A549 (cell line): ENCODE measurements at regions not wholly inside any gene's neighbourhood (a gene's known extent, or its start where the extent isn't known, plus 50 kb on each side); places are given as distances from the start of the nearest gene placed in this dataset.

Experiments
- ATAC-seq, 2 experiments: fragments of 200-7000 bp in 1 of 2; fragments of >200 bp in 1 of 2; cut with Nextera tagmentation in 1 of 2; cut with Tn5 transposase in 1 of 2; 3 replicates each; pipeline versions ENCODE4 v1.8.0 to v1.9.1; 2018 to 2020; ENCODE audit warnings: mild to moderate bottlenecking in 1 of 2, moderate library complexity in 1 of 2
- CTCF ChIA-PET: fragments of 300-600 bp; sonication (Branson Sonifier 250); formaldehyde crosslinking; extraction: SDS; loops from one replicate; lab custom pipeline; 2021; ENCODE audit warnings: antibody characterized with exemption, inconsistent platforms; lab: Yijun Ruan, JAX
- POLR2A ChIA-PET: fragments of 350-600 bp; formaldehyde crosslinking; extraction: SDS; loops from one replicate; lab custom pipeline; 2021; ENCODE audit warnings: antibody characterized with exemption, inconsistent platforms; lab: Yijun Ruan, JAX
- DNase-seq, 2 experiments: peaks; one replicate each; pipeline versions ENCODE4 v3.0.0 to v3.0.0-alpha.2; 2011 to 2016; ENCODE audit warnings: low read depth in 1 of 2, low spot score in 1 of 2
- FAIRE-seq: peaks from 2 replicates; lab custom pipeline; 2011; peaks lifted over from hg19 to GRCh38; lab: Jason Lieb, UNC
- H3K27ac ChIP-seq, 2 experiments: fragments of >200 bp; sonication (Bioruptor Twin); formaldehyde crosslinking; 3 replicates each; pipeline ENCODE4 v1.5.1; 2016 to 2017
- H3K4me1 ChIP-seq: fragments of >200 bp; sonication (Bioruptor Twin); formaldehyde crosslinking; 3 replicates; pipeline ENCODE4 v1.6.1; 2016
- H3K4me2 ChIP-seq: fragments of >200 bp; sonication (Bioruptor Twin); formaldehyde crosslinking; 3 replicates; pipeline ENCODE4 v1.6.1; 2016
- H3K4me3 ChIP-seq: fragments of >200 bp; sonication (Bioruptor Twin); formaldehyde crosslinking; 3 replicates; pipeline ENCODE4 v1.5.1; 2016
- H3K9me3 ChIP-seq: fragments of >200 bp; sonication (Bioruptor Twin); formaldehyde crosslinking; 3 replicates; pipeline ENCODE4 v1.6.1; 2016
- BHLHE40 ChIP-seq: IDR thresholded peaks from 2 replicates; pipeline ENCODE4 v1.6.1; 2012; ENCODE audit warnings: low read depth, low read length, inconsistent platforms
- CBX8 ChIP-seq: fragments of 200-600 bp; sonication (generic); IDR thresholded peaks from 2 replicates; pipeline ENCODE4 v1.6.1; 2016
- CEBPB ChIP-seq, 2 experiments: fragments of >200 bp in 1 of 2; sonication (Bioruptor Twin) in 1 of 2; formaldehyde crosslinking in 1 of 2; IDR thresholded peaks; 2 replicates each; pipeline ENCODE4 v1.6.1; 2012 to 2016
- CHD4 ChIP-seq: fragments of 200-600 bp; sonication (generic); IDR thresholded peaks from 2 replicates; pipeline ENCODE4 v1.6.1; 2016; ENCODE audit warnings: antibody characterized with exemption, mild to moderate bottlenecking, borderline replicate concordance
- EHMT2 ChIP-seq: fragments of 200-600 bp; sonication (generic); IDR thresholded peaks from 2 replicates; pipeline ENCODE4 v1.6.1; 2016; ENCODE audit warnings: antibody characterized with exemption, low read depth, mild to moderate bottlenecking, moderate library complexity
- EP300 ChIP-seq, 2 experiments: fragments of >200 bp; sonication (Bioruptor Twin); formaldehyde crosslinking; IDR thresholded peaks; 2 replicates in 1 of 2; 3 replicates in 1 of 2; pipeline ENCODE4 v1.6.1; 2016 to 2017
- FOSB ChIP-seq: fragments of 250-450 bp; sonication (Bioruptor Pico); IDR thresholded peaks from 2 replicates; pipeline ENCODE4 v1.5.0; 2020; ENCODE audit warnings: mild to moderate bottlenecking, moderate library complexity
- FOSL2 ChIP-seq, 2 experiments: fragments of 450-650 bp in 1 of 2; fragments of >200 bp in 1 of 2; sonication (Bioruptor Twin) in 1 of 2; formaldehyde crosslinking; IDR thresholded peaks; 2 replicates each; pipeline versions ENCODE4 v1.5.0 to v1.6.1; 2016 to 2020; ENCODE audit warnings: mild to moderate bottlenecking in 1 of 2, moderate library complexity in 1 of 2
- GATA3 ChIP-seq: IDR thresholded peaks from 2 replicates; pipeline ENCODE4 v1.6.1; 2012; ENCODE audit warnings: borderline replicate concordance
- HDAC2 ChIP-seq: fragments of 200-600 bp; sonication (generic); IDR thresholded peaks from 2 replicates; pipeline ENCODE4 v1.6.1; 2016
- HEYL ChIP-seq: fragments of 250-450 bp; sonication (Bioruptor Pico); IDR thresholded peaks from 2 replicates; pipeline ENCODE4 v1.8.0; 2021; ENCODE audit warnings: mild to moderate bottlenecking, moderate library complexity
- HOXA7 ChIP-seq: fragments of 250-450 bp; sonication (Bioruptor Pico); IDR thresholded peaks from 2 replicates; pipeline ENCODE4 v1.5.0; 2020; ENCODE audit warnings: mild to moderate bottlenecking, moderate library complexity
- HOXB13 ChIP-seq: fragments of 250-450 bp; sonication (Bioruptor Pico); IDR thresholded peaks from 2 replicates; pipeline ENCODE4 v1.5.0; 2020; ENCODE audit warnings: low read depth, mild to moderate bottlenecking, moderate library complexity
- HOXB5 ChIP-seq: fragments of 250-450 bp; sonication (Bioruptor Pico); IDR thresholded peaks from 2 replicates; pipeline ENCODE4 v1.5.0; 2020; ENCODE audit warnings: mild to moderate bottlenecking, moderate library complexity
- JUN ChIP-seq, 2 experiments: fragments of >200 bp; sonication (Bioruptor Twin); formaldehyde crosslinking; IDR thresholded peaks; 2 replicates in 1 of 2; 3 replicates in 1 of 2; pipeline ENCODE4 v1.6.1; 2016 to 2017
- KDM1A ChIP-seq: fragments of 200-600 bp; sonication (generic); IDR thresholded peaks from 2 replicates; pipeline ENCODE4 v1.6.1; 2016; ENCODE audit warnings: low read depth, mild to moderate bottlenecking
- KDM5A ChIP-seq: fragments of 200-600 bp; sonication (generic); IDR thresholded peaks from 2 replicates; pipeline ENCODE4 v1.6.1; 2016; ENCODE audit warnings: antibody characterized with exemption, mild to moderate bottlenecking
- MAFK ChIP-seq: fragments of 450-650 bp; IDR thresholded peaks from 2 replicates; pipeline ENCODE4 v1.6.1; 2014; ENCODE audit not compliant: partially characterized antibody
- PHF8 ChIP-seq: fragments of 200-600 bp; sonication (generic); IDR thresholded peaks from 2 replicates; pipeline ENCODE4 v1.6.1; 2016; ENCODE audit warnings: low read depth, mild to moderate bottlenecking, antibody characterized with exemption, moderate library complexity, borderline replicate concordance
- POLR2A ChIP-seq: IDR thresholded peaks from 2 replicates; pipeline ENCODE4 v1.6.1; 2012; ENCODE audit warnings: mild to moderate bottlenecking, low read length
- POLR2AphosphoS2 ChIP-seq: conservative IDR thresholded peaks from 2 replicates; pipeline ENCODE4 v1.6.1; 2012; ENCODE audit warnings: low read length, improper control_type of control experiment, inconsistent platforms
- RFX5 ChIP-seq: fragments of 450-650 bp; IDR thresholded peaks from 2 replicates; pipeline ENCODE4 v1.7.1; 2014; ENCODE audit warnings: antibody characterized with exemption, mild to moderate bottlenecking, moderate library complexity
- WGBS: methylation state at CpG from one replicate; pipeline ENCODE4 v1.1.6; 2017; ENCODE audit errors: missing lambda C conversion rate; 5-methylcytosine and 5-hydroxymethylcytosine counted together
- TF ChIP-seq, protein P1 (sequence below): fragments of >200 bp; sonication (Bioruptor Twin); formaldehyde crosslinking; IDR thresholded peaks from 3 replicates; pipeline ENCODE4 v1.5.1; 2016
- TF ChIP-seq, protein P2 (sequence below): fragments of 250-450 bp; sonication (Bioruptor Pico); IDR thresholded peaks from 2 replicates; pipeline ENCODE4 v1.5.0; 2021; ENCODE audit warnings: mild to moderate bottlenecking, moderate library complexity, borderline replicate concordance
- TF ChIP-seq, protein P3 (sequence below): fragments of 200-600 bp; sonication (generic); IDR thresholded peaks from 2 replicates; pipeline ENCODE4 v1.6.1; 2016; ENCODE audit warnings: antibody characterized with exemption, mild to moderate bottlenecking, moderate library complexity
- TF ChIP-seq, protein P4 (sequence below): fragments of 450-650 bp; IDR thresholded peaks from 2 replicates; pipeline ENCODE4 v1.6.1; 2014; ENCODE audit warnings: antibody characterized with exemption

DNA sequence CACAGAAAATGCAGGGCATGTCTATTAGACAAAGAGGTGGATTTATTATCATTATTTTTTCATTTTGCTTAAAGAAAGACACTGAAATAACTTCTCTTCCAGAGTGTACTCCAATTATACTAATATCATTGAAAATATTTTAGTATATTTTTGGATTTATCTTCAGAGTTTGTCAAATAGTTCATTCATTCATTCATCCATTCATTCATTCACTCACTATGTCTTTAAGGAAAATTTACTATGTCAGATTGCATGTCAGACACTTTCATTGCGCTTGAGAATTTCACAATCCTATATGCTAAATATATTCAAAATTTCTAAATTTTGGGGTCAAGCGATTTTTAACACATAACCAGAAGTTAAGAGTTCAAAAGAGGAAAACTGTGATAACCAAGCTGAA, 479.1 kb downstream of the ZEB2 start:
- WGBS, result 74% methylated on average over 2 of the region's 2 CpGs
- H3K9me3 ChIP-seq, result no peaks in the 10 kb centered on the region
- H3K4me3 ChIP-seq, result no peak overlapping the region
- no peak overlapping the region for H3K4me2 ChIP-seq
- DNase-seq, result no peak
- no peak for ATAC-seq
- ChIA-PET CTCF (no interaction called here), POLR2A (no interaction called here)
- no peaks in the 10 kb centered on the region for H3K4me1 ChIP-seq
- FAIRE-seq, result no peak
- TF ChIP-seq, protein P1, sequence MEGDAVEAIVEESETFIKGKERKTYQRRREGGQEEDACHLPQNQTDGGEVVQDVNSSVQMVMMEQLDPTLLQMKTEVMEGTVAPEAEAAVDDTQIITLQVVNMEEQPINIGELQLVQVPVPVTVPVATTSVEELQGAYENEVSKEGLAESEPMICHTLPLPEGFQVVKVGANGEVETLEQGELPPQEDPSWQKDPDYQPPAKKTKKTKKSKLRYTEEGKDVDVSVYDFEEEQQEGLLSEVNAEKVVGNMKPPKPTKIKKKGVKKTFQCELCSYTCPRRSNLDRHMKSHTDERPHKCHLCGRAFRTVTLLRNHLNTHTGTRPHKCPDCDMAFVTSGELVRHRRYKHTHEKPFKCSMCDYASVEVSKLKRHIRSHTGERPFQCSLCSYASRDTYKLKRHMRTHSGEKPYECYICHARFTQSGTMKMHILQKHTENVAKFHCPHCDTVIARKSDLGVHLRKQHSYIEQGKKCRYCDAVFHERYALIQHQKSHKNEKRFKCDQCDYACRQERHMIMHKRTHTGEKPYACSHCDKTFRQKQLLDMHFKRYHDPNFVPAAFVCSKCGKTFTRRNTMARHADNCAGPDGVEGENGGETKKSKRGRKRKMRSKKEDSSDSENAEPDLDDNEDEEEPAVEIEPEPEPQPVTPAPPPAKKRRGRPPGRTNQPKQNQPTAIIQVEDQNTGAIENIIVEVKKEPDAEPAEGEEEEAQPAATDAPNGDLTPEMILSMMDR, result no peak
- TF ChIP-seq HOXB13 (CRISPR knock-in tag), result no peak
- TF ChIP-seq HOXA7 (CRISPR knock-in tag), result no peak
- no peak for TF ChIP-seq CBX8
- TF ChIP-seq KDM5A, result no peak
- TF ChIP-seq POLR2AphosphoS2, result no peak
- TF ChIP-seq CHD4, result no peak
- TF ChIP-seq EHMT2, result no peak
- no peak for TF ChIP-seq FOSB (CRISPR knock-in tag)
- TF ChIP-seq HOXB5 (CRISPR knock-in tag), result no peak
- no peak for TF ChIP-seq GATA3
- no peak for TF ChIP-seq FOSL2 (IDR thresholded peaks at IDR 0.05)
- TF ChIP-seq FOSL2 (CRISPR knock-in tag; IDR thresholded peaks at IDR 0.05), result no peak
- no peak overlapping the region for H3K27ac ChIP-seq

DNA sequence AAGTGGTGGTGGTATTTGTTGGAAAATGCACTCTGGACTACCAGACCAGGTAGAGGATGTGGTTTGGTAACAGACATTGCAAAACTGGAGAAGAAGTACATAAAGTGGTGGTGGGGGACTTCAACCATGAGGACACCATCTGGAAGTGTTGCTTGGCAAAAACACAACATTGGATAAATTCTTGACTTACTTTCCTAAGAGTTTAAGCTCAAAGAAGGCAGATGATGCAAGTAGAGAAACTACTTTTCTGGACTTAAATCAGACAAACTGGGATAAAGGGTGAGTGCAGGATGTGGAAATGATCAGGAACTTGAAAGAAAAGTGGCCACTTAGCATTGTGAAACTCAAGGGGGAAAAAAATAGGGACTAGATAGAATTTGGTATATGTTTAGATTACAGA, 487.4 kb downstream of the ZEB2 start:
- ATAC-seq (no peak), FAIRE-seq (no peak), DNase-seq (no peak)
- no peaks in the 10 kb centered on the region for H3K9me3 ChIP-seq
- ChIA-PET CTCF (no interaction called here), POLR2A (no interaction called here)
- H3K27ac ChIP-seq, result no peak overlapping the region
- no peak overlapping the region for H3K4me2 ChIP-seq
- H3K4me1 ChIP-seq, result no peaks in the 10 kb centered on the region
- H3K4me3 ChIP-seq, result no peak overlapping the region
- no peak for TF ChIP-seq BHLHE40
- no peak for TF ChIP-seq GATA3
- no peak for TF ChIP-seq RFX5
- no peak for TF ChIP-seq KDM1A
- TF ChIP-seq, protein P2, sequence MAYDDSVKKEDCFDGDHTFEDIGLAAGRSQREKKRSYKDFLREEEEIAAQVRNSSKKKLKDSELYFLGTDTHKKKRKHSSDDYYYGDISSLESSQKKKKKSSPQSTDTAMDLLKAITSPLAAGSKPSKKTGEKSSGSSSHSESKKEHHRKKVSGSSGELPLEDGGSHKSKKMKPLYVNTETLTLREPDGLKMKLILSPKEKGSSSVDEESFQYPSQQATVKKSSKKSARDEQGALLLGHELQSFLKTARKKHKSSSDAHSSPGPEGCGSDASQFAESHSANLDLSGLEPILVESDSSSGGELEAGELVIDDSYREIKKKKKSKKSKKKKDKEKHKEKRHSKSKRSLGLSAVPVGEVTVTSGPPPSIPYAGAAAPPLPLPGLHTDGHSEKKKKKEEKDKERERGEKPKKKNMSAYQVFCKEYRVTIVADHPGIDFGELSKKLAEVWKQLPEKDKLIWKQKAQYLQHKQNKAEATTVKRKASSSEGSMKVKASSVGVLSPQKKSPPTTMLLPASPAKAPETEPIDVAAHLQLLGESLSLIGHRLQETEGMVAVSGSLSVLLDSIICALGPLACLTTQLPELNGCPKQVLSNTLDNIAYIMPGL (CRISPR knock-in tag), result no peak
- no peak for TF ChIP-seq JUN (IDR thresholded peaks at IDR 0.05)
- no peak for TF ChIP-seq CEBPB (IDR thresholded peaks at IDR 0.05)
- no peak for TF ChIP-seq MAFK
- TF ChIP-seq HEYL (CRISPR knock-in tag), result no peak
- no peak for TF ChIP-seq FOSB (CRISPR knock-in tag)
- TF ChIP-seq PHF8, result no peak
- TF ChIP-seq EP300 (IDR thresholded peaks at IDR 0.05), result no peak
- no peak for TF ChIP-seq HDAC2
- TF ChIP-seq, protein P3, sequence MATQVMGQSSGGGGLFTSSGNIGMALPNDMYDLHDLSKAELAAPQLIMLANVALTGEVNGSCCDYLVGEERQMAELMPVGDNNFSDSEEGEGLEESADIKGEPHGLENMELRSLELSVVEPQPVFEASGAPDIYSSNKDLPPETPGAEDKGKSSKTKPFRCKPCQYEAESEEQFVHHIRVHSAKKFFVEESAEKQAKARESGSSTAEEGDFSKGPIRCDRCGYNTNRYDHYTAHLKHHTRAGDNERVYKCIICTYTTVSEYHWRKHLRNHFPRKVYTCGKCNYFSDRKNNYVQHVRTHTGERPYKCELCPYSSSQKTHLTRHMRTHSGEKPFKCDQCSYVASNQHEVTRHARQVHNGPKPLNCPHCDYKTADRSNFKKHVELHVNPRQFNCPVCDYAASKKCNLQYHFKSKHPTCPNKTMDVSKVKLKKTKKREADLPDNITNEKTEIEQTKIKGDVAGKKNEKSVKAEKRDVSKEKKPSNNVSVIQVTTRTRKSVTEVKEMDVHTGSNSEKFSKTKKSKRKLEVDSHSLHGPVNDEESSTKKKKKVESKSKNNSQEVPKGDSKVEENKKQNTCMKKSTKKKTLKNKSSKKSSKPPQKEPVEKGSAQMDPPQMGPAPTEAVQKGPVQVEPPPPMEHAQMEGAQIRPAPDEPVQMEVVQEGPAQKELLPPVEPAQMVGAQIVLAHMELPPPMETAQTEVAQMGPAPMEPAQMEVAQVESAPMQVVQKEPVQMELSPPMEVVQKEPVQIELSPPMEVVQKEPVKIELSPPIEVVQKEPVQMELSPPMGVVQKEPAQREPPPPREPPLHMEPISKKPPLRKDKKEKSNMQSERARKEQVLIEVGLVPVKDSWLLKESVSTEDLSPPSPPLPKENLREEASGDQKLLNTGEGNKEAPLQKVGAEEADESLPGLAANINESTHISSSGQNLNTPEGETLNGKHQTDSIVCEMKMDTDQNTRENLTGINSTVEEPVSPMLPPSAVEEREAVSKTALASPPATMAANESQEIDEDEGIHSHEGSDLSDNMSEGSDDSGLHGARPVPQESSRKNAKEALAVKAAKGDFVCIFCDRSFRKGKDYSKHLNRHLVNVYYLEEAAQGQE, result no peak
- TF ChIP-seq, protein P4, sequence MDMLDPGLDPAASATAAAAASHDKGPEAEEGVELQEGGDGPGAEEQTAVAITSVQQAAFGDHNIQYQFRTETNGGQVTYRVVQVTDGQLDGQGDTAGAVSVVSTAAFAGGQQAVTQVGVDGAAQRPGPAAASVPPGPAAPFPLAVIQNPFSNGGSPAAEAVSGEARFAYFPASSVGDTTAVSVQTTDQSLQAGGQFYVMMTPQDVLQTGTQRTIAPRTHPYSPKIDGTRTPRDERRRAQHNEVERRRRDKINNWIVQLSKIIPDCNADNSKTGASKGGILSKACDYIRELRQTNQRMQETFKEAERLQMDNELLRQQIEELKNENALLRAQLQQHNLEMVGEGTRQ, result no peak
- TF ChIP-seq POLR2A, result no peak
